MCF 10A (cell line): ENCODE measurements at regions not wholly inside any gene's neighbourhood (a gene's known extent, or its start where the extent isn't known, plus 50 kb on each side); places are given as distances from the start of the nearest gene placed in this dataset.
"Not testable (repeated sequence)": the region's sequence is repeated elsewhere in the genome, so short reads cannot be mapped to it uniquely, and the experiment has no call there.

ENCODE experiments used
- BruUV-seq: library from RNA; stranded (reverse); fragments of 400-500 nt; replicated peaks from 2 replicates; lab custom pipeline; 2021; lab: Mats Ljungman, UMichigan
- CTCF ChIA-PET: fragments of 300-600 bp; sonication (Branson Sonifier 250); formaldehyde crosslinking; extraction: SDS; loops from one replicate; lab custom pipeline; 2021; ENCODE audit warnings: antibody characterized with exemption, inconsistent platforms; lab: Yijun Ruan, JAX
- POLR2A ChIA-PET: fragments of 300-600, 350-650 bp; sonication (Branson Sonifier 250); formaldehyde crosslinking; extraction: SDS; loops from one replicate; lab custom pipeline; 2020; ENCODE audit warnings: antibody characterized with exemption, inconsistent platforms; lab: Yijun Ruan, JAX
- DNase-seq: peaks from one replicate; pipeline ENCODE4 v3.0.0-alpha.2; 2018; ENCODE audit not compliant: unreplicated experiment
- H3K27ac Mint-ChIP-seq: one replicate; pipeline ENCODE4 v1.8.0; 2022; ENCODE audit warnings: mild to moderate bottlenecking, low read depth, mixed read lengths; ENCODE audit not compliant: unreplicated experiment
- H3K27me3 Mint-ChIP-seq: one replicate; pipeline ENCODE4 v1.8.0; 2022; ENCODE audit warnings: mixed read lengths; ENCODE audit not compliant: insufficient read depth, unreplicated experiment
- H3K36me3 Mint-ChIP-seq: one replicate; pipeline ENCODE4 v1.8.0; 2022; ENCODE audit warnings: mild to moderate bottlenecking, moderate library complexity, mixed read lengths; ENCODE audit not compliant: insufficient read depth, unreplicated experiment
- H3K4me1 Mint-ChIP-seq: one replicate; pipeline ENCODE4 v1.8.0; 2022; ENCODE audit warnings: mixed read lengths; ENCODE audit not compliant: insufficient read depth, unreplicated experiment
- H3K4me3 Mint-ChIP-seq: one replicate; pipeline ENCODE4 v1.8.0; 2022; ENCODE audit warnings: mild to moderate bottlenecking, moderate library complexity, mixed read lengths; ENCODE audit not compliant: unreplicated experiment
- H3K9me3 Mint-ChIP-seq: one replicate; pipeline ENCODE4 v1.8.0; 2022; ENCODE audit warnings: mixed read lengths; ENCODE audit not compliant: unreplicated experiment
- intact Hi-C: fragments of 100-400 bp; cut with micrococcal nuclease; formaldehyde crosslinking; loops from 2 replicates; pipeline ENCODE4 v1.14.1; 2022
- TF ChIP-seq, protein P1 (sequence below): fragments of 200-600 bp; IDR thresholded peaks from one replicate; pipeline ENCODE4 v1.8.0; 2022; ENCODE audit warnings: antibody characterized with exemption, mild to moderate bottlenecking; ENCODE audit not compliant: unreplicated experiment

DNA sequence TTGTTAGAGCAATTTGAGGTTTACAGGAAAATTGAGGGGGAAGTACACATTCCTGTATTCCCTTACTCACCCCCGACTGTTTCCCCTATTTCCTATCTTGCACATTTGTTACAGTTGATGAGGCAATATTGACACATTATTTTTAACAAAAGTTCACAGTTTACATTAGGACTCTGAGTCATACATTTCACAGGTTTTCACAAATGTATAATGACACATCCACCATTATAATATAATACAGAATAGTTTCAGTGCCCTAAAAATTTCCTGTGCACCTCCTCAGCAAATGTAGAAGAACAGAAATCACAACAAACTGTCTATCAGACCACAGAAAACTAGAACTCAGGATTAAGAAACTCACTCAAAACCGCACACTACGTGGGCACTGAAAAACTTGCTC lies 160.6 kb upstream of the RMP24 start:
- ChIA-PET POLR2A (no interaction called here), CTCF (no interaction called here)
- intact Hi-C loops = no loop called here
- BruUV-seq = no TSS peak
- H3K36me3 Mint-ChIP-seq = no peaks in the 10 kb centered on the region
- H3K4me1 Mint-ChIP-seq = peaks cover 16% of the 10 kb centered on the region
- no peaks in the 10 kb centered on the region for H3K9me3 Mint-ChIP-seq
- H3K27ac Mint-ChIP-seq = no peak overlapping the region
- TF ChIP-seq, protein P1, sequence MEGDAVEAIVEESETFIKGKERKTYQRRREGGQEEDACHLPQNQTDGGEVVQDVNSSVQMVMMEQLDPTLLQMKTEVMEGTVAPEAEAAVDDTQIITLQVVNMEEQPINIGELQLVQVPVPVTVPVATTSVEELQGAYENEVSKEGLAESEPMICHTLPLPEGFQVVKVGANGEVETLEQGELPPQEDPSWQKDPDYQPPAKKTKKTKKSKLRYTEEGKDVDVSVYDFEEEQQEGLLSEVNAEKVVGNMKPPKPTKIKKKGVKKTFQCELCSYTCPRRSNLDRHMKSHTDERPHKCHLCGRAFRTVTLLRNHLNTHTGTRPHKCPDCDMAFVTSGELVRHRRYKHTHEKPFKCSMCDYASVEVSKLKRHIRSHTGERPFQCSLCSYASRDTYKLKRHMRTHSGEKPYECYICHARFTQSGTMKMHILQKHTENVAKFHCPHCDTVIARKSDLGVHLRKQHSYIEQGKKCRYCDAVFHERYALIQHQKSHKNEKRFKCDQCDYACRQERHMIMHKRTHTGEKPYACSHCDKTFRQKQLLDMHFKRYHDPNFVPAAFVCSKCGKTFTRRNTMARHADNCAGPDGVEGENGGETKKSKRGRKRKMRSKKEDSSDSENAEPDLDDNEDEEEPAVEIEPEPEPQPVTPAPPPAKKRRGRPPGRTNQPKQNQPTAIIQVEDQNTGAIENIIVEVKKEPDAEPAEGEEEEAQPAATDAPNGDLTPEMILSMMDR = no peak
- no peak overlapping the region for H3K4me3 Mint-ChIP-seq
- H3K27me3 Mint-ChIP-seq = no peaks in the 10 kb centered on the region
- DNase-seq = peak; percentile 66

DNA sequence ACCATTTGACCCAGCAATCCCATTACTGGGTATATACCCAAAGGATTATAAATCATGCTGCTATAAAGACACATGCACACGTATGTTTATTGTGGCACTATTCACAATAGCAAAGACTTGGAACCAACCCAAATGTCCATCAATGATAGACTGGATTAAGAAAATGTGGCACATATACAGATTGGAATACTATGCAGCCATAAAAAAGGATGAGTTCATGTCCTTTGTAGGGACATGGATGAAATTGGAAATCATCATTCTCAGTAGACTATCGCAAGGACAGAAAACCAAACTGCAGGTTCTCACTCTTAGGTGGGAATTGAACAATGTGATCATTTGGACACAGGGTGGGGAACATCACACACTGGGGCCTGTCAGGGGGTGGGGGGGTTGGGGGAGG lies 157.5 kb upstream of the RMP24 start:
- H3K4me3 Mint-ChIP-seq, CTCF ChIA-PET, DNase-seq, intact Hi-C loops, H3K27me3 Mint-ChIP-seq, H3K27ac Mint-ChIP-seq, BruUV-seq, POLR2A ChIA-PET, H3K36me3 Mint-ChIP-seq, H3K9me3 Mint-ChIP-seq: not testable (repeated sequence)
- H3K4me1 Mint-ChIP-seq = peaks cover 16% of the 10 kb centered on the region

DNA sequence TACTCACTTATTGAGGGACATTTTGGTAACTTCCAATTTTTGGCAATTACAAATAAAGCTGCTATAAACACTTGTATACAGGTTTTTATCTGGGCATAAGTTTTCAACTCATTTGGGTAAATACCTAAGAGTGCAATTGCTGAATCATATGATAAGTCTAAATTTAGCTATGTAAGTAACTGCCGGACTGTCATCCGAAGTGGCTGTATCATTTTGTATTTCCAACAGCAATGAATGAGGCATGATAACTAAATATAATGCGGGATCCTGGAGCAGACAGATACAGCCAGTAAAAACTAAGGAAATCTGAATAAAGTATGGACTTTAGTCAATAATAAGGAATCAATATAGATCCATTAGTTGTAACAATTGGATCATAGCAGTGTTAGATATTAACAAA lies 156.5 kb upstream of the RMP24 start:
- Mint-ChIP-seq H3K27ac (no peak overlapping the region), H3K9me3 (no peaks in the 10 kb centered on the region), H3K27me3 (peaks cover 17% of the 10 kb centered on the region), H3K36me3 (no peaks in the 10 kb centered on the region), H3K4me1 (peaks cover 16% of the 10 kb centered on the region), H3K4me3 (no peak overlapping the region)
- intact Hi-C loops = no loop called here
- TF ChIP-seq, protein P1 = no peak
- ChIA-PET POLR2A (no interaction called here), CTCF (interaction anchor here (0.7 kb wide), 1 partner anchor 64 kb away, joined by 3 read pairs; no protein-coding TSS in a partner anchor)
- no peak for DNase-seq
- no TSS peak for BruUV-seq

DNA sequence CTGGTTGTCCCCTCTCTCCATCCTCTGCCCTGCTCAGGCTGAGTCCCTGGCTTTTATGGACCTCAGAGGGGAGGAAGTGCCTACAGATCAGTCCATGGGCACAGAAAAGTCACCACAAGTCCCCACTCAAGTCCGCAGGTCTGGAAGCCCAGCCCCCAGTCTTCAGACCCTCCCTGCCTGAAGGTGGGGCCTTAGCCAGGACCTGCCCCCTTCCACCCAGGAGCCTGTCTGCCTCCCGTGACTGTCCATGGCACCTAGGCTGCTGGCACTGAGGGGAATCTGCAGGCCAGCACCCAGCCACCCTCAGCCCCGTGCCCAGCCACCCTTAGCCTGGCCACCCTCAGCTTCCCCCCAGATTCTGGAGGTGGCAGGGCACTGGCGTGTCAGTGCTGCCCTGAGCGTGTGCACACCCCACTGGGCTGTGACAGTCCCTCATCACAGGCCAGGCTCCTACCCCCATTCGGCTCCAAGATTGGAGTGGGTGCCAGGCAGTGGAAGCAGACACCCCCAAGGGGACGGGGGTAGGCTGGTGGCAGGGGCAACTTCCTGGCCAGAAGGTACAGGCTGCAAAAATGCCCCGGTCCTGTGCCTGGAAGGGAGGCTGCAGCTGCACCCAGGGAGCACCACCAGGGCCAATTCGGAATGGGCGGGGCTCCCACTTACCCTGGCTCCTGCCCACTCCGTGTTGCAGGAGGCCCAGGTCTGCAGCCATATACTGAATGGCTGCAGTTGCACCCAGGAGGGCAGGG lies 154.7 kb upstream of the RMP24 start:
- TF ChIP-seq, protein P1 = no peak
- Mint-ChIP-seq H3K36me3 (no peaks in the 10 kb centered on the region), H3K4me3 (no peak overlapping the region), H3K27me3 (peaks cover 17% of the 10 kb centered on the region), H3K4me1 (no peaks in the 10 kb centered on the region), H3K9me3 (no peaks in the 10 kb centered on the region), H3K27ac (no peak overlapping the region)
- no TSS peak for BruUV-seq
- POLR2A ChIA-PET = no interaction called here
- CTCF ChIA-PET = no interaction called here
- no peak for DNase-seq
- intact Hi-C loops = no loop called here
